ENCODE measurements at regions not wholly inside any gene's neighbourhood (a gene's known extent, or its start where the extent isn't known, plus 50 kb on each side); places are given as distances from the start of the nearest gene placed in this dataset.
"Not testable (repeated sequence)": the region's sequence is repeated elsewhere in the genome, so short reads cannot be mapped to it uniquely, and the experiment has no call there.

GRCh38 chr1:99361406-99361805 is 97.1 kb downstream of the PLPPR4 start:
- no peak for DNase-seq

DNA sequence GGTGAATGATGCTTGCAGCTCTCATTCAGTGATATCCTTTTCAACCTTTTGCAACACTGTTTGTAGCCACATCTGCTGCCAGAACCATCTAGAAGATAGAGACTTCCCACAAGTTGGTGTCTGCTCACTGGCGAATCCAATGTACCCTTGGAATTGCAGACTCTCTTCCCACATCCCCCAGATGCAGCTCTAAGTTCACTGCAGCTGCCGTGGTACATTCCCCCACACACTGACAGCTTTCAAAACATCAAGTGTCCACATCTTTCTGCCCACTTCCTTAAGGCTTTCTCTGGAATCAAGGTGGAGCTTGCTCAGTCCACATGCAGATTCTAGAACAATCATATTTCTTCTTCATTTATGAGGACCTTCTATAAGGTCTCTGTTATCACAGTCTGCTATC is 99.2 kb downstream of the PLPPR4 start:
- no peak for DNase-seq

GRCh38 chr1:99365141-99365540 is 100.8 kb downstream of the PLPPR4 start:
- DNase-seq = no peak

- no peak for DNase-seq
Measured at GRCh38 chr1:99365545-99365944, 101.3 kb downstream of the PLPPR4 start.

DNA sequence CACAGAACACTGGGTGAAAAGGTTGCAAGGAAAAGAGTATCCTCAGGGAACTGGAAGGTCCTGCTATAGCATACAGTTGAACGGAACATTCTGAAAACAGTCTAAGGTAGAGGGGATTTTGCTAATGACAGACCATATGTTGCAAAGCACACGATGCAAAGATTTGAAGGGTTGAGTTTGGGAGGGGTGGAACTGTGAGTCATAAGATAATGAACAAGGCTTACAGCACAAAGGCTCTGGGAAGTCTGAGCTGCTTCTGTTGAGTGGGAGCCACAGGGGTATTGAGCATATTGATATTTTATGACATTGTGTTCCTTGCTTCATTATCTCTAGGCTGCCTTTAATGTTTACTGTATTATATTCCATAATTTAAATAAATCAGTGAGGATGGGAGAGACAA is 104.9 kb downstream of the PLPPR4 start:
- DNase-seq = no peak

DNA sequence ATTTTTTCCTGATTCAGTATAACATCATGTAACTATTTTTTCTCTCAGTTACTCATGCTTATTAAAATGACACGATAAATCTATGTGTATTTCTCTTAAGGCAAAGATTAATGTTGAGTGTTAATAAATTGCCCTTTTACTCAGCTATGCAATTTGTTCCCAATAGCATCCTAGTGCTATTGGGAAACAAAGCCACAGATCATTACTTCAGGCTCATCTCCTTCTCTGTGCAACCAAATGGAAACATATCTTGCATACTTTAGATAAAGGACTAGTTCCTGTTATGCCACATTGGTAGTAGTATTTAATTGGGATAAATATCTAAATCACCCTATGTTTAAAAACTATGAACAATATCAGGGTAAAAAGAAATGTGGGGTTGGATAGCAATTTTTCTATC is 106.2 kb downstream of the PLPPR4 start:
- no peak for DNase-seq

DNA sequence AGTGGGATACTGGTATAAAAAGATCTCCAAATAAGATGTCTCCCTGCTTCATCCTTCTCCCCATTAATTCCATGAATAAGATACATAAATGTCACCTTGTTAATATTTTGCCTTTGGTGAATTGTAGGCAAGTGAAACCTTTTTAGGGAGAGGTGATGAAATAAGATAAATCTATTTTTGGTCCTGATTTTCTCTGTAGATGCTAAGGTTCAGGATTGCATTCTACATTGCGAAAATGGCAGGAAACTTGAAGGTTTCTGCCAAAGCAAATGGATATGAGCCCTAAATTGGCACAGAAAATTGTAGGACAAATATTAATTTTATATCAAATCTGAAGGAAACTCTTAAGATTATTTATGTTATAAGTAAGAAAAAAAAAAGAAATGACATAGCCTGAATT is 107.1 kb downstream of the PLPPR4 start:
- DNase-seq = no peak

DNA sequence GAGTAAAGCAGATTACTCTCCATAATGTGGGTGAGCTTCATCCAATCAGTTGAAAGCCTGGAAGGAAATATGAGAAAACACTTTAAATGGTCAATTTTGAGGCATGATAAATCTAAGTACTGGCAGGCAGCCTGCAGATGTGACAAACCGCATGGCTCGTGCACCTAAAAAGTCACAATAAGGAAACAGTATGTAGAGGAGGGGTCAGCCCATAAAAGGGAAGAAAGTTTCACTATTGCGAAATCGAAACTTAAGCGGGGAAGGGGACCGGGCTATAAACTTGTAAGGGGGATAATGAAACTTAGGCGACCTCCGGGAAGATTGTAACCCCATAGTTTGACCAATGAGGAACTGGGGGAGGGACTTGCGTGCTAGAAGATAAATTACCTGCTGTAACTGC is 109.8 kb downstream of the PLPPR4 start:
- no peak for DNase-seq

DNA sequence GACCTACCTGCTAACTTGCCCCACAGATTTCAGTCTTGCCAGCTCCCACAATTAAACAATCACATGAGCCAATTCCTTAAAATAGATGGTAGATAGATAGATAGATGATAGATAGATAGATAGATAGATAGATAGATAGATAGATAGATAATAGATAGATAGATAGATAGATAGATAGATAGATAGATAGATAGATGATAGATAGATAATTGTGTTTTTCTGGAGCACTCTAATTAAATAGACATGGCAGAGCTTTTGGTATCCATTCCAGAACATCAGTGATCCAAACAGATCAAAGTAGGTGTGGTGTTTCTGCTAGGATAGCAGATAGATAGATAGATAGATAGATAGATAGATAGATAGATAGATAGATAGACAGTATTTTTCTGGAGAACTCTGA is 110.4 kb downstream of the PLPPR4 start:
- DNase-seq = not testable (repeated sequence)

- no peak for DNase-seq
Measured at GRCh38 chr1:99384021-99384420, 119.7 kb downstream of the PLPPR4 start.

DNA sequence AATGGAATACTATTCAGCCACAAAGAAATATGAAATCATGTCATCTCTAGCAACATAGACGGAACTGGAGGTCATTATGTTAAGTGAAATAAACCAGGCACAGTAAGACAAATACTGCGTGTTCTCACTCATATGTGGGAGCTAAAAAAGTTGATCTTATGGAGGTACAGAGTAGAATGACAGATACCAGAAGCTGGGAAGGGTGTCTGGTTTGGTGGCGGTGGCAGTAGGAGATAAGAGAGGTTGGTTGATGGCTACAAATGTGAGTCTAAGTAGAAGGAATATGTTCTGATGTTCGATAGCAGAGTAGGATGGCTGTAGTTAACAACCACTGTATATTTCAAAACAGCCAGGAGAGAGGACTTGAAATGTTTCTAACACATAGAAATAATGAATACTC is 121.6 kb downstream of the PLPPR4 start:
- DNase-seq = no peak

DNA sequence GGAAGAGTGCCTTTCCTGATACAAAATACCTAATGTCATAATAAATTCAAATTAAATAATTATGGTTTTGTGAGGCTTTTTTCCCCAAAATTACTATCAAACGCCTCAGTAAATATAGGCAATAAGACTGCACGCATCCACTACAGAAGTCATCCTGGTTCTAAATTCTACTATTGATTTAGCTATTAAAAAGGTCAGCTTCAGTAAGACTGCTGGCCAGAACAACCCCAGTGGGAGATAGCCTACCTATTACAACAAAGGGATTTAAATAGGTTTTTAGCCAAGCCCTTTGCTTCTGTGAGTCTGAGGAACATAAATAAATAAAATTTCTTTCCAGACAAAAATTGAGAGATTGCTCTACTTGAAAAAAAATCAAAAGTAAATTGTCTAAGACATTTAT is 132.1 kb downstream of the PLPPR4 start:
- DNase-seq = no peak

- no peak for DNase-seq
Measured at GRCh38 chr1:99397029-99397428, 132.7 kb downstream of the PLPPR4 start.

- no peak for DNase-seq
Measured at GRCh38 chr1:99397863-99398262, 133.6 kb downstream of the PLPPR4 start.

- DNase-seq = not testable (repeated sequence)
Measured at GRCh38 chr1:99401556-99401955, 137.3 kb downstream of the PLPPR4 start.

DNA sequence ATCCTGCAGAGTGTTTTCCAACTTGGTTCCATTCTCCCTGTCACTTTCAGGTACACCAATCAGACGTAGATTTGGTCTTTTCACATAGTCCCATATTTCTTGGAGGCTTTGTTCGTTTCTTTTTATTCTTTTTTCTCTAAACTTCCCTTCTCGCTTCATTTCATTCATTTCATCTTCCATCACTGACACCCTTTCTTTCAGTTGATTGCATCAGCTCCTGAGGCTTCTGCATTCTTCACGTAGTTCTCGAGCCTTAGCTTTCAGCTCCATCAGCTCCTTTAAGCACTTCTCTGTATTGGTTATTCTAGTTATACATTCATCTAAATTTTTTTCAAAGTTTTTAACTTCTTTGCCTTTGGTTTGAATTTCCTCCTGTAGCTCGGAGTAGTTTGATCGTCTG is 140.1 kb downstream of the PLPPR4 start:
- not testable (repeated sequence) for DNase-seq

GRCh38 chr1:99405325-99405724 is 141.0 kb downstream of the PLPPR4 start:
- not testable (repeated sequence) for DNase-seq

DNA sequence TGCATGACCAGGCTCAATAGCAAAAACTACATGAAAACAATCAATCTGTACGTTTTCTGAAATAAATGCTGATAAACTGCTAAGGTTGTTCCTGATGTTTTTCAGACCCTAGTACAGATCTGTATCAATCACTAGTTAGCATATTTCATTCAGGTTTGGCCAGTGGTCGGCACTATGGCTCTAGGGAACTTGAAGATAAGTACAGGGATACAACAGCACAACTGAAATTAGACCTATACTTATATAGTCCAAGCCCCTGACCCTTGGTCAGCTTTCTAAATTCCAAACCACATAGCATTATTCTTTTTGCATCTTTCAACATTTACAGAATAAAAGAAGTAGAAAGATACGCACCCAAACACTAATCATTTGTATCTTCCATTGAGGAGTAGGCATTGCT is 142.7 kb downstream of the PLPPR4 start:
- no peak for DNase-seq

DNA sequence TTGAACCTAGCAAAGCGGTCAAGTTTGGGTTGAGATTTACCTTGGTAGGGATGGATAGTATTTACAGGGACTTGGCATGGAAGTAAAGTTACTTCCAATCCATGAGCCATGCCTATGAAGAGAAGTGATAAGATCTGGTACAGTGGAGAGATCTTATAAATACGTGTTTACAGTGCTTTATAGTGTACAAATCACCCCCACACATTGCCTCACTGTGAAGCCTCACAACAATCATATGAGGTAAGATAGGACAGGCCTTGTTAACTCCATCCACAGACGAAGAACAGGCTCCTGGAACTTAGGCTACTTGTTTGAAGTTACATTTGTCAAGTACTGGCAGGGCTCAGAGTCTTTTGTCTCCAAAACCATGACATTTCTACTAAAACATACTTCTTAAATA is 159.8 kb downstream of the PLPPR4 start:
- DNase-seq = no peak

DNA sequence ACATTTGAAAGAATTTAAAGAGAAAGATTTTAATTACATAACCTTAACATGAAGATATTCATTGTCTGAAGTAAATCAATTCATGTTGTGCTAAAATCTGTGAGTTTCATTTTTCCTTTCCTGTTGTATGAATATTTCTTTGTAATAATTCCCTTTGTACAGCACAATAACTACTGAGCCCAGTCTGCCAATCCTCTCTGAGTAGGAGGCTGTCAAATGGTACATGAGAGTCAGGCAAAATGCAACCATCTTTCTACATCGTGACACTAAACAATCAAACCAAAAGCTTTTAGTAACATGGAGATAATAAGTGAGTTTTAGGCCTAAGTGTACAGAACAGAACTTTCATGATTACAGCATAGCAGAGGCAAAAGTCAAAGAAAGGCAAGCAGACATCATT is 165.5 kb downstream of the PLPPR4 start:
- no peak for DNase-seq

DNA sequence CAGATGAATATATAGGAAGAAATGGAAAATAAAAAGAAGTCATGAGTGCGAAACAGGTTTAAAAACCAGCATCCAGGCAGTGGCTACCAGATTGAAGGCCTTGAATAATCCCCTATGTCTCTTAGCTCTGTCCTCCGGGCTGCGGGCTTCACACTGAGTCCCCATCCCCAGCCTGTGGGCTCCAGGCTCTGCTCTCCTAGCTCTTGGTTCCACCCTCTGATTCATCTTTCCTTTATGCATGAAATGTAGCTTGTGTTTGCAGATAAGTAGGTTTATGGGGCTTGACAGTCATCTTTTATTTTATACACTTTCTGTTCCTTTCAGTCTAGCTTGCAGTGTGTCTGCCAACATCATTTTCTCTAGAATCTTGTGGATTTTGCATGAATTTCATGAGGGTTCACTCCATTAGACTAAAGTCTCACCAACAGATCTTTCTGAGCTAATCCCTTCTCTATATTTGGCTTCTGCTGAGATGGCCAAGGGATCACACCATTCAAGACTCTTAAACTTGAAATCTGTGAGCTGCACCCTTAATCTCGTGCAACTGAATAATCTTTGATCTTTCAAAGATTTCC is 174.5 kb downstream of the PLPPR4 start:
- DNase-seq = no peak

- no peak for DNase-seq
Measured at GRCh38 chr1:99439433-99440075, 175.3 kb downstream of the PLPPR4 start.

DNA sequence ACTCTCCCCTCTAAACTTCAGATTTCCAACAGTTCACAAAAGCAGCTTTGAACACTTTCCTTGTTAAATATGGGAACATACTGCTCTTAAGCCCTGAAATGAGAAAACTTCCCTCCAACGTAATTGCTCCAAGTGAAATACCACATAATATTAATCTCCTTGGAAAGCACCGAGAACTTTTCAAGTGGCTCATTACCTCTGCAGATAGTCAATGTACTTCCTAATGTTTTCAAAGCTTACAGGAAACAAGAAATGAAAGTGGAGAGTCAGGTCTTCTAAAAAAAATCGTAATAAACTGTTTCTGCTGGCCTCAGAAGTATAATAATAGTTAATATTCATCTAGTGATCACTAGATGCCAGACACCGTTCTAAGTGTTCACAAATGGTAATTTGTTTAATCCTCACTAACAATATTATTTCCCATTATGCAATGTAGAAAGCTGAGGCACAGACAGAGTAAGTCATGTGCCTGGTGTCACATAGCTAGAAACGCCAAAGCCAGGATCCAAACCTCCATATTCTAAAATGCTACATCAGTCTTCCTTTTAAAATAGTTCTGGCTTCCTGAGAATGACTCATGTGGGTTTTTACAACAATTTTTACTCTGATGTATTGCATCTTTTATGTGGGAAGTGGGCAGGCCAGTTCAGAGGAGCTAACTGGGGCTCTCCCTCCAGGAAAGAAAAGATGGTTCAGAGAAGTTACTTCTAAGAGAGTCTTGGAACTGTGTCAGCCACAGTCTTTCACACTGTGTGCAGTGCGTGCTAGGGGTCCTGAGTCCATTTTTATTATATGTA is 177.2 kb downstream of the PLPPR4 start:
- DNase-seq = no peak

- not testable (repeated sequence) for DNase-seq
Measured at GRCh38 chr1:99444211-99444927, 180.1 kb downstream of the PLPPR4 start.
